MM.1S (cell line): ENCODE measurements at regions not wholly inside any gene's neighbourhood (a gene's known extent, or its start where the extent isn't known, plus 50 kb on each side); places are given as distances from the start of the nearest gene placed in this dataset.

ENCODE experiments used
- CTCF ChIP-seq: fragments of 300-600 bp; sonication (generic); IDR thresholded peaks from 2 replicates; pipeline ENCODE4 v1.5.1; 2016; ENCODE audit warnings: antibody characterized with exemption, low read length, mixed read lengths
- EZH2 ChIP-seq: fragments of 300-600 bp; sonication (generic); optimal IDR thresholded peaks from 2 replicates; pipeline ENCODE3; 2017; ENCODE audit warnings: low read depth, mild to moderate bottlenecking, antibody characterized with exemption, low read length, mixed read lengths
- EZH2phosphoT487 ChIP-seq: fragments of 300-600 bp; sonication (generic); IDR thresholded peaks from 2 replicates; pipeline ENCODE4 v1.6.1; 2018; ENCODE audit warnings: antibody characterized with exemption, low read length

GRCh38 chr2:102992607-102993006 is 230.8 kb downstream of the TMEM182 start:
- no peak for TF ChIP-seq CTCF
- TF ChIP-seq EZH2phosphoT487 = no peak
- no peak for TF ChIP-seq EZH2
